HUDEP-2 (cell line): ENCODE measurements at regions not wholly inside any gene's neighbourhood (a gene's known extent, or its start where the extent isn't known, plus 50 kb on each side); places are given as distances from the start of the nearest gene placed in this dataset.

Experiments
- DNase-seq, 76 experiments: peaks; one replicate each; lab custom pipeline; 2025; ENCODE audit not compliant: unreplicated experiment in 76 of 76; lab: John Stamatoyannopoulos, UW

- no peak for DNase-seq
These were observed 63.7 kb upstream of the TPRG1 start for GRCh38 chr3:189108067-189108466.

DNA sequence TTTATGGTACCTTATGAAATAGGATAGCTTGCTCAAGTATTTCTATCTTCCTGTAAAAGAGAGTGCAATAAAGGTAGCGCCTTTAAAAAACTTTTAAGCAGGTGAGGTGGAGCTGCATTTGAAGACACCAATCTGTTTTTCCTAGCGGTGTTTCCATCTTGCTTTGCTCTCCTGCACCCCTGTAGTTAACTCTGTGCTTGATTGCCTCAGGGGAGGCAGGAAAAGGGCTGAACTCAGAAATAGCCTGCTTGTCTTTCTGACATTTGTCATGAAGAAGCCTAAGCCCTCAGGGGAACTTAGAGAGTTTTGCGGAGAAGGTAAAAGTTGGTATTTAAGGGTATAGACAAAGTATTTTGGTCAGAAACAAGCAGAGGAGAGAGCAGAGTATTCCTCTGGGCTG is 63.0 kb upstream of the TPRG1 start:
- no peak for DNase-seq

- no peak for DNase-seq
These were observed 62.6 kb upstream of the TPRG1 start for GRCh38 chr3:189109145-189109544.

DNA sequence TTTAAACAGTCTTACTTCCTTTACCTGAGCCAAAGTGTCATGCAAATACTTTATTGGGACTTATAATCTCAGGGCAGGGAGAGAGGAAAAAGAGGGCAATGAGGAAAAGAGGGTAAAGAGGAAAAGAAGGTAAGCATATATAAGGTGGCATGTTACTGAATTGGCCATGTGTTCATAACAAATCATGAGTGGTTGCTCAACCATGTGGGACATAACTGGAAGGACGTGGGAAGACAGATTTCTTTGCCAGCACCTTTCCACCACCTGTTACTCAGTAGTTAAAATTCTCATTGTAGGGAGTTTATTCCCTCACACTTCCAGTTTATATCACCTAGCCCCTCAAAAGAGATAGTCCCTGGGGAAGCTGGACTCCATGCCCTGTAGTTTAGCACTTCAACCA is 54.7 kb upstream of the TPRG1 start:
- no peak for DNase-seq

DNA sequence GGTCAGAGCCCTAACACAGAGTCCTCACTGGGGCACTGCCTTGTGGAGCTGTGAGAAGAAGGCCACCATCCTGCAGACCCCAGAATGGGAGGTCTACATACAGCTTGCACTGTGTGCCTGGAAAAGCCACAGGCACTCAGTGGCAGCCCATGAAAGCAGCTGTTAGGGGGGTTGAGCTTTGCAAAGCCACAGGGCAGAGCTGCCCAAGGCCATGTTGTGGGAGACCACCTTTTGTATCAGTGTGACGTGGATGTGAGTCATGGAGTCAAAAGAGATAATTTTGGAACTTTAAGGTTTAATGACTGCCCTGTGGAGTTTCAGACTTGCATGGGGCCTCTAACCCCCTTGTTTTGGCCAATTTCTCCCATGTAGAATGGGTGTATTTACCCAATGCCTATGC is 52.9 kb upstream of the TPRG1 start:
- no peak for DNase-seq

- DNase-seq = no peak
These were observed 51.8 kb upstream of the TPRG1 start for GRCh38 chr3:189119950-189120349.

DNA sequence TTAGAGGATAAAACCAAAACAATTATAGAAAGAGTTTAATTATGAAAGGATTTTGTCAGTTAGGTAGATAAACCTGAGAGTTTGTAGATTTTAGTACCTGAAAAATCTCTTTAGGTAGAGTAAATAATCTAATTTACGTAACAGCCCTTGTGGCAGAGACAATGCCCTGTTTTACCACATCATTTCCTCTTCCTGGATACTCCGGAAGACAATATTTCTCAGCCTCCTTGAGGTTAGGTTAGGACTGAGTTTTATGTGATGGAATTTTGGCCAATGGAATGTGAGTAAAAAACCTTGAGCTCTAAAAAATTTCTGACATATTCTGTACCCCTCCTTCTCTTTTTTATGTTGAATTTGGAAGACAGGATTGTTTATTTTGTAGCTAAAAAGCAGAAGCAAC is 50.7 kb upstream of the TPRG1 start:
- DNase-seq = no peak
